Activated CD4-positive, alpha-beta memory T cell treated with anti-CD3 and anti-CD28 coated beads for 36 hours (primary cell): ENCODE measurements at regions not wholly inside any gene's neighbourhood (a gene's known extent, or its start where the extent isn't known, plus 50 kb on each side); places are given as distances from the start of the nearest gene placed in this dataset.
"Not testable (repeated sequence)": the region's sequence is repeated elsewhere in the genome, so short reads cannot be mapped to it uniquely, and the experiment has no call there.

ENCODE experiments used
- CTCF ChIA-PET: fragments of 350-600 bp; sonication (Branson Sonifier 250); formaldehyde crosslinking; loops from one replicate; lab custom pipeline; 2021; ENCODE audit warnings: antibody characterized with exemption, inconsistent platforms; lab: Charles Lee
- POLR2A ChIA-PET: fragments of 350-600 bp; sonication (Branson Sonifier 250); formaldehyde crosslinking; loops from one replicate; lab custom pipeline; 2021; ENCODE audit warnings: antibody characterized with exemption; lab: Charles Lee
- DNase-seq: peaks from one replicate; pipeline ENCODE4 v3.0.0-alpha.2; 2020
- H3K27ac Mint-ChIP-seq: one replicate; pipeline ENCODE4 v1.8.0; 2021; ENCODE audit warnings: mixed read lengths
- H3K27me3 Mint-ChIP-seq: one replicate; pipeline ENCODE4 v1.8.0; 2021; ENCODE audit warnings: mixed read lengths
- H3K36me3 Mint-ChIP-seq: one replicate; pipeline ENCODE4 v1.8.0; 2021; ENCODE audit warnings: mixed read lengths
- H3K4me1 Mint-ChIP-seq: one replicate; pipeline ENCODE4 v1.8.0; 2021; ENCODE audit warnings: low read depth, mixed read lengths
- H3K4me3 Mint-ChIP-seq: one replicate; pipeline ENCODE4 v1.8.0; 2021; ENCODE audit warnings: mild to moderate bottlenecking, mixed read lengths
- H3K9me3 Mint-ChIP-seq: one replicate; pipeline ENCODE4 v1.8.0; 2021; ENCODE audit warnings: mixed read lengths
- intact Hi-C: fragments of 100-400 bp; cut with micrococcal nuclease; formaldehyde crosslinking; loops from one replicate; pipeline ENCODE4 v1.15.1; 2023

- intact Hi-C loops, H3K27ac Mint-ChIP-seq, DNase-seq, POLR2A ChIA-PET, H3K27me3 Mint-ChIP-seq, CTCF ChIA-PET, H3K4me3 Mint-ChIP-seq, H3K4me1 Mint-ChIP-seq: not testable (repeated sequence)
- H3K9me3 Mint-ChIP-seq, result peaks cover 50% of the 10 kb centered on the region
- peaks cover 32% of the 10 kb centered on the region for H3K36me3 Mint-ChIP-seq
Measured at GRCh38 chr4:49157630-49158029, 171.6 kb downstream of the CWH43 start.

GRCh38 chr4:49161111-49161541 is 175.1 kb downstream of the CWH43 start:
- H3K36me3 Mint-ChIP-seq, H3K4me3 Mint-ChIP-seq, H3K4me1 Mint-ChIP-seq, intact Hi-C loops, CTCF ChIA-PET, POLR2A ChIA-PET, H3K27ac Mint-ChIP-seq, H3K27me3 Mint-ChIP-seq, DNase-seq: not testable (repeated sequence)
- peaks cover 17% of the 10 kb centered on the region for H3K9me3 Mint-ChIP-seq

- H3K4me1 Mint-ChIP-seq, DNase-seq, H3K36me3 Mint-ChIP-seq, POLR2A ChIA-PET, H3K9me3 Mint-ChIP-seq, intact Hi-C loops, H3K27me3 Mint-ChIP-seq, H3K4me3 Mint-ChIP-seq, H3K27ac Mint-ChIP-seq, CTCF ChIA-PET: not testable (repeated sequence)
Measured at GRCh38 chr4:49164916-49165315, 178.8 kb downstream of the CWH43 start.

- H3K4me1 Mint-ChIP-seq, H3K4me3 Mint-ChIP-seq, H3K36me3 Mint-ChIP-seq, intact Hi-C loops, CTCF ChIA-PET, H3K9me3 Mint-ChIP-seq, H3K27ac Mint-ChIP-seq, DNase-seq, POLR2A ChIA-PET, H3K27me3 Mint-ChIP-seq: not testable (repeated sequence)
Measured at GRCh38 chr4:49177847-49178246, 191.8 kb downstream of the CWH43 start.

GRCh38 chr4:49181088-49181487 is 195.0 kb downstream of the CWH43 start:
- DNase-seq, H3K4me1 Mint-ChIP-seq, H3K27ac Mint-ChIP-seq, POLR2A ChIA-PET, CTCF ChIA-PET, H3K27me3 Mint-ChIP-seq, H3K9me3 Mint-ChIP-seq, H3K36me3 Mint-ChIP-seq, H3K4me3 Mint-ChIP-seq, intact Hi-C loops: not testable (repeated sequence)

GRCh38 chr4:49211396-49212194 is 225.5 kb downstream of the CWH43 start:
- H3K27me3 Mint-ChIP-seq, POLR2A ChIA-PET, H3K4me3 Mint-ChIP-seq, intact Hi-C loops, H3K4me1 Mint-ChIP-seq, CTCF ChIA-PET, H3K27ac Mint-ChIP-seq, DNase-seq, H3K36me3 Mint-ChIP-seq: not testable (repeated sequence)
- H3K9me3 Mint-ChIP-seq, result peaks cover 19% of the 10 kb centered on the region

- H3K4me1 Mint-ChIP-seq, H3K36me3 Mint-ChIP-seq, H3K27ac Mint-ChIP-seq, CTCF ChIA-PET, H3K4me3 Mint-ChIP-seq, intact Hi-C loops, POLR2A ChIA-PET, H3K27me3 Mint-ChIP-seq, DNase-seq: not testable (repeated sequence)
- H3K9me3 Mint-ChIP-seq, result peaks cover 19% of the 10 kb centered on the region
Measured at GRCh38 chr4:49213250-49213649, 227.2 kb downstream of the CWH43 start.

GRCh38 chr4:49213750-49214149 is 227.7 kb downstream of the CWH43 start:
- H3K4me1 Mint-ChIP-seq, DNase-seq, H3K4me3 Mint-ChIP-seq, intact Hi-C loops, CTCF ChIA-PET, H3K36me3 Mint-ChIP-seq, H3K27me3 Mint-ChIP-seq, POLR2A ChIA-PET, H3K27ac Mint-ChIP-seq: not testable (repeated sequence)
- peaks cover 19% of the 10 kb centered on the region for H3K9me3 Mint-ChIP-seq

- POLR2A ChIA-PET, CTCF ChIA-PET, intact Hi-C loops, H3K27me3 Mint-ChIP-seq, H3K27ac Mint-ChIP-seq, H3K4me1 Mint-ChIP-seq, DNase-seq, H3K36me3 Mint-ChIP-seq, H3K4me3 Mint-ChIP-seq: not testable (repeated sequence)
- H3K9me3 Mint-ChIP-seq, result peaks cover 20% of the 10 kb centered on the region
Measured at GRCh38 chr4:49214453-49215081, 228.5 kb downstream of the CWH43 start.

- DNase-seq, intact Hi-C loops, CTCF ChIA-PET, H3K36me3 Mint-ChIP-seq, H3K27ac Mint-ChIP-seq, POLR2A ChIA-PET, H3K4me1 Mint-ChIP-seq, H3K27me3 Mint-ChIP-seq, H3K4me3 Mint-ChIP-seq: not testable (repeated sequence)
- peaks cover 18% of the 10 kb centered on the region for H3K9me3 Mint-ChIP-seq
Measured at GRCh38 chr4:49215082-49215479, 229.0 kb downstream of the CWH43 start.

GRCh38 chr4:49216606-49217005 is 230.5 kb downstream of the CWH43 start:
- POLR2A ChIA-PET, intact Hi-C loops, CTCF ChIA-PET, DNase-seq, H3K4me3 Mint-ChIP-seq, H3K4me1 Mint-ChIP-seq, H3K27me3 Mint-ChIP-seq, H3K27ac Mint-ChIP-seq, H3K36me3 Mint-ChIP-seq: not testable (repeated sequence)
- H3K9me3 Mint-ChIP-seq, result peaks cover 22% of the 10 kb centered on the region

GRCh38 chr4:49217492-49217891 is 231.4 kb downstream of the CWH43 start:
- intact Hi-C loops, result no loop called here
- no peak for DNase-seq
- no peak overlapping the region for H3K27ac Mint-ChIP-seq
- no peaks in the 10 kb centered on the region for H3K27me3 Mint-ChIP-seq
- POLR2A ChIA-PET, result no interaction called here
- H3K4me1 Mint-ChIP-seq, result no peaks in the 10 kb centered on the region
- no peaks in the 10 kb centered on the region for H3K36me3 Mint-ChIP-seq
- CTCF ChIA-PET, result no interaction called here
- peaks cover 26% of the 10 kb centered on the region for H3K9me3 Mint-ChIP-seq
- H3K4me3 Mint-ChIP-seq, result no peak overlapping the region

- peaks cover 29% of the 10 kb centered on the region for H3K9me3 Mint-ChIP-seq
- CTCF ChIA-PET, result not testable (repeated sequence)
Measured at GRCh38 chr4:49218094-49218493, 232.0 kb downstream of the CWH43 start.

More at GRCh38 chr4:49218094-49218493, 232.0 kb downstream of the CWH43 start:
- H3K36me3 Mint-ChIP-seq, POLR2A ChIA-PET, H3K4me1 Mint-ChIP-seq, DNase-seq, H3K27ac Mint-ChIP-seq, H3K4me3 Mint-ChIP-seq, intact Hi-C loops, H3K27me3 Mint-ChIP-seq: not testable (repeated sequence)
